ENCODE measurements at regions not wholly inside any gene's neighbourhood (a gene's known extent, or its start where the extent isn't known, plus 50 kb on each side); places are given as distances from the start of the nearest gene placed in this dataset. TPM values are rescaled to one million over a fixed set of nuclear protein-coding genes. Genes with fewer than 3 reads are reported as not detected.

- TF ChIP-seq SIN3A (conservative IDR thresholded peaks at IDR 0.05 in 1 of 2, IDR thresholded peaks at IDR 0.05 in 1 of 2; ENCODE audit: low read depth in 1 of 2, low read length in 2 of 2) (no peak), HDAC6 (IDR thresholded peaks at IDR 0.05; ENCODE audit: low read depth, low read length) (no peak), SAP30 (IDR thresholded peaks at IDR 0.05; ENCODE audit: insufficient read depth, insufficient replicate concordance, low read length) (no peak), PHF8 (conservative IDR thresholded peaks at IDR 0.05; ENCODE audit: low read depth, low read length) (no peak), ATF2 (IDR thresholded peaks at IDR 0.05; ENCODE audit: low read length) (no peak)
These were observed 51.3 kb upstream of the PRLR start (continued) for GRCh38 chr5:35281613-35282012.

Small RNA genes lying in the stretch of these regions (small RNA-seq; reads per million reads assigned to genes)
- gene RF00012 (ENCODE audit: insufficient read depth), result not detected

All from H1 (cell line).